ENCODE measurements at regions not wholly inside any gene's neighbourhood (a gene's known extent, or its start where the extent isn't known, plus 50 kb on each side); places are given as distances from the start of the nearest gene placed in this dataset.

GRCh38 chr2:217216316-217216715 lies 356.5 kb upstream of the TNP1 start:
- Histone ChIP-seq H3K79me2 (ENCODE audit: control insufficient read depth, insufficient read depth, low read length) (no peaks in the 10 kb centered on the region), H3K4me2 (ENCODE audit: control insufficient read depth, insufficient read depth) (no peak overlapping the region), H3K36me3 (ENCODE audit: control insufficient read depth in 2 of 2, insufficient read depth in 2 of 2, low read length in 1 of 2) (no peaks in the 10 kb centered on the region), H3K9ac (ENCODE audit: control insufficient read depth, insufficient read depth, low read length) (no peak overlapping the region), H3K4me3 (no peak overlapping the region), H3K9me3 (replicated peaks; ENCODE audit: control insufficient read depth, insufficient read depth, low read length) (peaks cover under 1% of the 10 kb centered on the region; the same call in 1 of the 3 replicates), H3K4me1 (ENCODE audit: control insufficient read depth, insufficient read depth, low read length) (peaks cover 39% of the 10 kb centered on the region), H3K27ac (ENCODE audit: control insufficient read depth, insufficient read depth) (no peak overlapping the region), H2AFZ (ENCODE audit: control insufficient read depth, low read depth, low read length) (no peak overlapping the region), H3K27me3 (replicated peaks in 1 of 2; ENCODE audit: control insufficient read depth in 2 of 2, insufficient read depth in 2 of 2, low read length in 1 of 2) (no peaks in the 10 kb centered on the region), H4K20me1 (ENCODE audit: control insufficient read depth, insufficient read depth) (no peaks in the 10 kb centered on the region)
- no peak for TF ChIP-seq ZBTB4 (CRISPR knock-in tag; IDR thresholded peaks at IDR 0.05)
- TF ChIP-seq WRNIP1 (IDR thresholded peaks at IDR 0.05; ENCODE audit: borderline replicate concordance, low read depth, low read length): no peak
- no peak for TF ChIP-seq SUPT20H (IDR thresholded peaks at IDR 0.05; ENCODE audit: borderline replicate concordance, control insufficient read depth, low read depth, low read length)
- no peak for TF ChIP-seq E4F1 (IDR thresholded peaks at IDR 0.05; ENCODE audit: borderline replicate concordance, partially characterized antibody)
- no peak for TF ChIP-seq RAD51 (IDR thresholded peaks at IDR 0.05)
- no peak for TF ChIP-seq CBX5 (IDR thresholded peaks at IDR 0.05; ENCODE audit: low read depth)
- BruUV-seq (replicated peaks): no TSS peak
- ATAC-seq (no peak), DNase-seq (ENCODE audit: low read depth, low spot score) (no peak), FAIRE-seq (no peak)
- ChIA-PET SMC1A (ENCODE audit: uncharacterized antibody, unreplicated experiment) (no interaction called here), POLR2A (no interaction called here), RAD21 (ENCODE audit: unreplicated experiment) (no interaction called here), CTCF (no interaction called here)
- 48% methylated on average over 4 of the region's 4 CpGs for WGBS (ENCODE audit: insufficient coverage, insufficient replicate concordance, low lambda C conversion rate, missing lambda C conversion rate)
- in situ Hi-C loops (cut with MboI): no loop called here
- intact Hi-C loops (cut with micrococcal nuclease; ENCODE audit: unreplicated experiment): no loop called here

All from GM12878 (cell line).